ENCODE measurements at regions not wholly inside any gene's neighbourhood (a gene's known extent, or its start where the extent isn't known, plus 50 kb on each side); places are given as distances from the start of the nearest gene placed in this dataset.

DNA sequence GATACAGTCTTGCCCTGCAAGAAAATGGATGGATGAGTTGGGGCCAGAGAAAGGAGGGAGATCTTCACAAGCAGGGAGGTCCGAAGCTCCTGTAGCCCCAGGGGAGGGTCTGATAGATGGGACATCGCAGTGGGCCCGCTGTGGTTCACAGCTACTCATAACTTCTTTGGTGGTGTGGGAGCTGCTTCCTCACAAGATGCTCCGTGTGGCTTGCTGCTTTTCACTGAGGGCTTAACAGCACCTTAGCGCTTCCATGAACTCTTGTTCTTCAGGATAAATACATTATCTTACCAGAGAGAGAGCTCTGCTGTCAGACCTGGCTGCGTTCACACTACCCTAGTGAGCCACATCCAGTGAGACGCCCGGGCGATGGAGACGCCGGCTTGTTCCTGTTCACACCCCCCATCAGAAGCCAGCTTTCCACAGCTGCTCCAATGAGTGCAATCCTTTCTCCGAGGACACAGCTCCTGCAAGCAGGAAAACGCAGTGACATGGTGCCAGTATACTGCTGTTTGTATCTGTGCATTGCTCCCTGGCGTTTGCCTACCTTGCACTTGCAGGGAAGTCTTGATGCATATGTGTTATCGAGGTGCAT, 599.8 kb downstream of the AJAP1 start:
- TF ChIP-seq YY1 (IDR thresholded peaks at IDR 0.05; ENCODE audit: low read depth) = no peak
- TF ChIP-seq TEAD4 (IDR thresholded peaks at IDR 0.05) = no peak
- no peak for TF ChIP-seq CEBPB (IDR thresholded peaks at IDR 0.05)
- TF ChIP-seq EP300 (IDR thresholded peaks at IDR 0.05; ENCODE audit: borderline replicate concordance) = no peak
- TF ChIP-seq CREB1 (IDR thresholded peaks at IDR 0.05; ENCODE audit: low read depth) = no peak
- no peak for TF ChIP-seq TAF1 (IDR thresholded peaks at IDR 0.05; ENCODE audit: low read depth)
- TF ChIP-seq, protein P1, sequence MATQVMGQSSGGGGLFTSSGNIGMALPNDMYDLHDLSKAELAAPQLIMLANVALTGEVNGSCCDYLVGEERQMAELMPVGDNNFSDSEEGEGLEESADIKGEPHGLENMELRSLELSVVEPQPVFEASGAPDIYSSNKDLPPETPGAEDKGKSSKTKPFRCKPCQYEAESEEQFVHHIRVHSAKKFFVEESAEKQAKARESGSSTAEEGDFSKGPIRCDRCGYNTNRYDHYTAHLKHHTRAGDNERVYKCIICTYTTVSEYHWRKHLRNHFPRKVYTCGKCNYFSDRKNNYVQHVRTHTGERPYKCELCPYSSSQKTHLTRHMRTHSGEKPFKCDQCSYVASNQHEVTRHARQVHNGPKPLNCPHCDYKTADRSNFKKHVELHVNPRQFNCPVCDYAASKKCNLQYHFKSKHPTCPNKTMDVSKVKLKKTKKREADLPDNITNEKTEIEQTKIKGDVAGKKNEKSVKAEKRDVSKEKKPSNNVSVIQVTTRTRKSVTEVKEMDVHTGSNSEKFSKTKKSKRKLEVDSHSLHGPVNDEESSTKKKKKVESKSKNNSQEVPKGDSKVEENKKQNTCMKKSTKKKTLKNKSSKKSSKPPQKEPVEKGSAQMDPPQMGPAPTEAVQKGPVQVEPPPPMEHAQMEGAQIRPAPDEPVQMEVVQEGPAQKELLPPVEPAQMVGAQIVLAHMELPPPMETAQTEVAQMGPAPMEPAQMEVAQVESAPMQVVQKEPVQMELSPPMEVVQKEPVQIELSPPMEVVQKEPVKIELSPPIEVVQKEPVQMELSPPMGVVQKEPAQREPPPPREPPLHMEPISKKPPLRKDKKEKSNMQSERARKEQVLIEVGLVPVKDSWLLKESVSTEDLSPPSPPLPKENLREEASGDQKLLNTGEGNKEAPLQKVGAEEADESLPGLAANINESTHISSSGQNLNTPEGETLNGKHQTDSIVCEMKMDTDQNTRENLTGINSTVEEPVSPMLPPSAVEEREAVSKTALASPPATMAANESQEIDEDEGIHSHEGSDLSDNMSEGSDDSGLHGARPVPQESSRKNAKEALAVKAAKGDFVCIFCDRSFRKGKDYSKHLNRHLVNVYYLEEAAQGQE (IDR thresholded peaks at IDR 0.05; ENCODE audit: low read depth) = no peak

All from Ishikawa (cell line).